ENCODE measurements at regions not wholly inside any gene's neighbourhood (a gene's known extent, or its start where the extent isn't known, plus 50 kb on each side); places are given as distances from the start of the nearest gene placed in this dataset.

GRCh38 chr20:39719293-39719692, 757.1 kb downstream of the DHX35 start:
- no peak for TF ChIP-seq EP300 (IDR thresholded peaks at IDR 0.05)
- TF ChIP-seq POLR2A (IDR thresholded peaks at IDR 0.05), result no peak
- no peak for TF ChIP-seq CTCF (IDR thresholded peaks at IDR 0.05)

Measured in ovary (tissue), 3 donors.